ENCODE measurements at regions not wholly inside any gene's neighbourhood (a gene's known extent, or its start where the extent isn't known, plus 50 kb on each side); places are given as distances from the start of the nearest gene placed in this dataset.

- no peak for TF ChIP-seq CTCF (IDR thresholded peaks at IDR 0.05; ENCODE audit: low read depth, low read length, poor library complexity, severe bottlenecking)
- no peak for TF ChIP-seq EZH2phosphoT487 (IDR thresholded peaks at IDR 0.05; ENCODE audit: borderline replicate concordance, low read length)
Measured at GRCh38 chr5:121090822-121091221, 626.7 kb downstream of the PRR16 start.
